Activated CD4-positive, CD25-positive, alpha-beta regulatory T cell treated with anti-CD3 and anti-CD28 coated beads, Interleukin-2, amount 50 U/mL, for 24 hours (primary cell): ENCODE measurements at regions not wholly inside any gene's neighbourhood (a gene's known extent, or its start where the extent isn't known, plus 50 kb on each side); places are given as distances from the start of the nearest gene placed in this dataset.

Source experiments
- ATAC-seq, 2 donors: fragments of 150-1000 bp; cut with Tn5 transposase; one replicate each; pipeline ENCODE4 v1.10.0; 2021; ENCODE audit warnings: mild to moderate bottlenecking in 1 of 2, moderate library complexity in 1 of 2

GRCh38 chr2:66849153-66849755, 414.3 kb downstream of the MEIS1 start:
- no peak for ATAC-seq

DNA sequence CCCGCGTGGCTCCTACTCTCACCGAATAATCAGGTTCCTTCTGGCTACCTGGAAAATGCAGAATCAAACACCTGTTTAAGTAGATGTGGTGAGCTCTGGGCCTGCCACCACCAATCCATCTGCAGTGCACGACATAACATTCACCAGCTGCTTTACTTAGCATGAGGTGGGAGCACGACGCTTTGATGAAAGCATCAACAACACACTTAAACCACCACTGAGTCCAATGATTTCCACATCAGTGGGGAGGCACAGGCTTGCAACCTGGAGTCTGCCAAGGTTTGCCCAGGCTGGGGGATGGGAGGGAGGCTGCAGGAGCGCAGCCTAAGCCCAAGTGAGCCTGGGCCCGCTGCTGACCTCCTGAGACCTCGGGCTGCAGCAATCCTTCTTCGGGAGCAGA, 415.5 kb downstream of the MEIS1 start:
- ATAC-seq: no peak

DNA sequence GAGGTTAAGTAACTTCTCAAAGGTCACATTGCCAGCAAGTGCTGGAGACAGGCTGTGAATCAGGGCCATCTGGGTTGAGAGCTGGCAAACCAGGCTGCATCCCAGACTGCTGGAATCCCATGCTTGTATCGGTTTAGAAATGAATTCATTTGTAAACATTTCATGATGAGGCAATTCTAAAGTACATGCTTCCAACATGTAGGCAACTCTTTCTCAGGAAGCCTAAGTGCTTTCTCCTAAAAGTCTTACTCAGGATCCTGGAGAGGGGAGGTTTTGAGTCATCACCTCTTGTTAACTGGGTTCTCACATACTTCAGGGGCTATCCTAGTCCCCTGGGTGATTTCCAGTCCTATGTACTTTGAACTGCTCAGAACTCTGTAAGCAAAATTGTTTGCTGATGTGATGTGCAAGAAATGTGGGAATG, 416.5 kb downstream of the MEIS1 start:
- no peak for ATAC-seq

GRCh38 chr2:66852953-66853352, 418.0 kb downstream of the MEIS1 start:
- ATAC-seq: no peak

- ATAC-seq: no peak
Observed at GRCh38 chr2:66853585-66853984, 418.7 kb downstream of the MEIS1 start.

- ATAC-seq: no peak
Observed at GRCh38 chr2:66854298-66854697, 419.4 kb downstream of the MEIS1 start.

DNA sequence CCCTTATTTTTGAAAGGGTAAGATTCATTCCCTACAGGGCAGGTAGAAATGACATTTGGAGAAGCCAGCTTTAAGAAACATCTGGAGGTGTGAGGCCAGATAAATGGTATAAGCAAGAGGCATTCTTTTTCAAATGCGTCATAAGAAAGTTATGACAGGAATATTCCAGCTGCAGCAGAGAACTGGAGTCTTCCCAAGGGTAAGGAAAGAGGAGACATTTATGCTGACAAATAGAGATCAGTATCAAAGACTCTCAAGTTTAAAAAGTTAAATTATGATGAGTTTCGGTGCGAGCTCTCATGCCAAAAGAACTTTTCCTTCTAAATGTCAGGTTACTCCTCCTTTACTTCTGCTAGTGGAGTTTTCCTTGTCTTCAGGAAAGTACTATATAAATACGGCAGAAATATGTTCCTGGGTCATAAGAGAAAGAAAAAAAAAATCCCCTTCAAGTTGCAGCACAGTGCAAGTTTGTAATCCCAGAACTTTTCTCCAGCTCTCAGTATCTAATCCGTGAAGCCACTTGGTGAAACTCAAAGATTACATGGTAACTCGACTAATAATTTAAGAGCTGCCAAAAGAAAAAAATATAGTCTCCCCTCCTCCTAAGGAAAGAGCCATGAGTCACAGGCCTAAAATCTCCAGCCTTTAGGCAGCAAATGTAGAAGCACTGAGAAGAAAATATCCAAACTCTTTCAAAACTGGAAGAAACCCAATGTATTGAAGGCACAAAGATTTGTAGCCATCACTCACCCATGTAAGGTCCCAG, 428.1 kb downstream of the MEIS1 start:
- ATAC-seq: no peak

DNA sequence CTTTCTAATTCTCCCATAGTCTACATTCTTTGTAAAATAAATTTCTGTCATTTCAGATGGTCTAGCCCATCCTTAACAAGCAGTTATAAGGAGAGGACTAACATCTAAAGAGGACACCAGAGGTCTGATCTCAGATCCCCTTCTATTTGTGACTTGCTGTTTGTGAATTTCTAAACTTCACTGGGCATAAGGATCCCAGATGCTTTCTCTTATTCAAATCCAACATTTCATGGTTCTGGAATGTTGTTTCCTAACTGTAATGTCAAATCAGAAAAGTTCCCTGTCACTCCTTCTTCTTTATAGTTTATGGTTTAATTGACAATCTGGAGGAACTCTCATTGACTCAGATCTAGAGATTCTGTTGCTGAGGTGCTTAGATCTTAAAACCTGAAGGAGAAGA, 430.2 kb downstream of the MEIS1 start:
- ATAC-seq: no peak

DNA sequence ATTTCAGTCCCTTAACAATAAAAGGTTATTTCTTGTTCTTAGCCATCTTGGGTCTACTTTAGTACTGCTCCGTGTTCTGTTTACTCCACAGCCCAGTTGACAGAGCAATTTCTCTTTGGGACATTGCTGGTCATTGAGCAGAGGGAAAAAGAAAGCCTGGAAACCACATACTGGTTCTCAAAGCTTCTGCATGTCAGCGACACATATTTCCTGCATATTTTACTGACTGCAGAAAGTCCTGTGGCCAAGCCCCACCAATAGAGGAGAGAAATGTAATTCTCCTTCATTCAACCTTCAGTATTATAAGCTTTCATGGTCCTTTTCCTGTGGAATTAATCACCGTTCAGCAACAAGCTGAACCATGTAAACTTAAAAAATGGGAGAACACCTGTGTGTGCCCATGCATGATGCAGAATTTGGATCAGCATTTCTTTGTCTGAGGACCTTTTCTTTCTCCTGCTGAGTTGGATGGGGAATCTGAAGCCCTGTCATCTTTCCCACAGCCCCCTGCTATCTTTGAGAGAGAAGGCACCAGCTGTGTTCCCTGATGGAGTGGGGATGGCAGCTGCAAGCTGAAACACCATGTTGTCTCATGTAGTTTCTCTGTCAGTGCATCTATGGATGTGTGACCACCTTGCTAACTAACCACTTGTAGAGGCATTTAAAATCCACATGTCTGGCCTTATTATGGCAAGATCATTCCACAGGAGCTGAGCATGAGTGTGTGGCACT, 431.6 kb downstream of the MEIS1 start:
- ATAC-seq: no peak

DNA sequence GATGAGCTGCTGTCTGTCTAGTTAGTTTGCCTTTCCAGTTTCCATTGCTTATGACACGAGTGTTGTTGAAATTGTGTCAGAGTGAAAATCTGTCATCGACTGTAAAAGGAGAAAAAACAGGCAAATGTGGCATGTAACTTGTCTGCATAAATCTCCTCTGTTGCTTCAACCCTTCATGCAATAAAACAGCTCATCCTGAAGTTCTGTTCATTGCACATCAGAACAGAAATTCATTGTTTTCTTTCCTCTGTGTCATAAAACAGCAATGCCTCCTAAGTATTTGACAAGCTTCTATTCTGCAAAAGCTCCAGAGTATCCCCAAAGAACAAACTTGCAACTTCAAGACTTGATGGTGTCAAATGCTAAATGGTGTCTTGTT, 432.1 kb downstream of the MEIS1 start:
- ATAC-seq: no peak

DNA sequence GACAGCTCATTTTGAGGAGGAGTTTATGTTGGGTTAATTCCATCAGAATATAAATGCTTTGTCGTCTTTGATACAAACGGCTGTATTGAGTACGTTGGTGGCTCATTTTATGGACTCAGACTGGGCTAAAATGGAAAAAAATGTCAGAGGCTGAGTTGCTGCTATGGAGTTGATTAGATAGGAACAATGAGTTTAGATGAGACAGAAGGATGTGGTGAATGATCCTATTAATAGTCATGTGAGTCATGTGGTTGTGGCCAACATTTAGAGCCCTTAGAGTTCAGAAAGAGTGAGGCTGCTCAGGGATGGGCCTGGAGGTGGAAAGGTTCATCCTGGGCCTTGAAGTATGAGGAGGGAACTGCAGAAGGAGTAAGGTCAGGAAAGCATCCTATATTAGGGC, 434.2 kb downstream of the MEIS1 start:
- no peak for ATAC-seq

GRCh38 chr2:66872081-66872985, 437.4 kb downstream of the MEIS1 start:
- no peak for ATAC-seq

GRCh38 chr2:66872986-66873754, 438.2 kb downstream of the MEIS1 start:
- no peak for ATAC-seq

DNA sequence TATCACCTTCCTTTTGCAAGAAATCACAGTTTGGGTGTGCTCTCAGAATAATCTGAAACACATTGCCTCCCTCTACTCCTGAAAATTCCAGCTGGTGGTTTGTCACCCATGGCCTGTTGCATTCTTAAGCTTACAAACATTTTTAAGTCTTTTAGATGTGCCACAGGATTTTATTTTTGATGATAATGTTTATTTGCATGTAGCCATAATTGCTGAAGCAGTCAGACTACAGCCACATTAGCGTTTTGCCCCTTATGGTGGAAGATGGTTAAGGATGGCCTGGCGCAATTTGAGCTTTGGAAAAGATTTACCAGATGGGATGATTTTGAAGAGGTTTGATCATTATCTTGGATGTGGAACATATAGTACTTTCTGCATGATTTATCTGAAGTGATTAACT, 439.5 kb downstream of the MEIS1 start:
- no peak for ATAC-seq

DNA sequence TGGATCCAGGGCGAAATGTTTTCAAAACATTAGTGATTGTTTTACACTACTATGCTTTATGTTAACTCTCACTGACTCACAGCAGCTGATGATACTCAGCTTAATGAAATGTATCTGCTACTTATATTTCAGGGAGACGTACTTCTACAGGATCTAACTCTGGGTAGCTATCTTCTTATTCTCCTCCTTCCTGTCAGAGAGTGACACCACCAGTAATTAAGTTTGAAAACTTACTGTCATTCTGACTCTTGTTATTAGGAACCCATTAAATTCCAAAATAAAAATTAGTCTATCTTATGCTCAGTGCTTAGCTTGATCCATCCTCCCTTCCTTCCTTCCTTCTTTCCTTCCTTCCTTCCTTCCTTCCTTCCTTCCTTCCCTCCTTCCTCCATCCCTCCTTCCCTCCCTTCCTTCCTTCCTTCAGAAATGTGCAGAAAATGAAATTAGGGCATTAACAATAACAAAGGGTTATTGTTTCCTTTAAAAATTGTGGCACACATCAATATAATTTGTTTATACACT, 441.1 kb downstream of the MEIS1 start:
- ATAC-seq: no peak

GRCh38 chr2:66885775-66886383, 451.0 kb downstream of the MEIS1 start:
- no peak for ATAC-seq

- ATAC-seq: no peak
Observed at GRCh38 chr2:66888246-66888645, 453.3 kb downstream of the MEIS1 start.

- ATAC-seq: no peak
Observed at GRCh38 chr2:66888791-66889631, 454.1 kb downstream of the MEIS1 start.

DNA sequence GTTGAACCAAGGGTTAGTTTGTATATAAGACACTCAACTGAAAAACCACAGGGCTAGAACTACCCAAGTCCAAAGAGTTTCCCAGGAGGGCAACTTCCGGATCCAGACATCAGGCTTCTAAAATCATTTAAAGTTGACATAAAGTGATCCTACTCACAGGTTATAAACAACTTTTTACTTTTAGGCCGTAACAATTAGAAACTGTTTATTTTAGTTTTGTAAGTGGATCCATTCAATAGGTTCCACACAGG, 454.6 kb downstream of the MEIS1 start:
- no peak for ATAC-seq

- ATAC-seq: no peak
Observed at GRCh38 chr2:66890166-66890742, 455.3 kb downstream of the MEIS1 start.
